Upper lobe of left lung (tissue), 6 donors: ENCODE measurements at regions not wholly inside any gene's neighbourhood (a gene's known extent, or its start where the extent isn't known, plus 50 kb on each side); places are given as distances from the start of the nearest gene placed in this dataset.

ENCODE experiments used
- ATAC-seq, 2 donors: fragments of 200-7000 bp; cut with Tn5 transposase; one replicate each; pipeline ENCODE4 v1.9.1; 2022; ENCODE audit warnings: mild to moderate bottlenecking in 2 of 2, moderate library complexity in 2 of 2; ENCODE audit not compliant: low FRiP score in 2 of 2
- DNase-seq, 2 donors: peaks; one replicate each; pipeline ENCODE4 v3.0.0-alpha.2; 2019 to 2020
- H3K27ac ChIP-seq, 4 donors: fragments of 200-600 bp; sonication (generic); one replicate each; pipeline ENCODE4 v1.5.1; 2016 to 2019
- H3K27me3 ChIP-seq, 4 donors: fragments of 200-600 bp; sonication (generic); one replicate each; pipeline ENCODE4 v1.5.1; 2017 to 2019
- H3K36me3 ChIP-seq, 4 donors: fragments of 200-600 bp; sonication (generic); one replicate each; pipeline ENCODE4 v1.5.1; 2016 to 2019
- H3K4me1 ChIP-seq, 4 donors: fragments of 200-600 bp; sonication (generic); one replicate each; pipeline ENCODE4 v1.5.1; 2018 to 2019
- H3K4me3 ChIP-seq, 4 donors: fragments of 200-600 bp; sonication (generic); one replicate each; pipeline ENCODE4 v1.5.1; 2017 to 2019; ENCODE audit warnings: mild to moderate bottlenecking in 2 of 4, moderate library complexity in 1 of 4
- H3K9me3 ChIP-seq, 4 donors: fragments of 200-600 bp; sonication (generic); one replicate each; pipeline ENCODE4 v1.5.1; 2018 to 2019
- CTCF ChIP-seq, 6 experiments: fragments of 450-650 bp in 4 of 6; fragments of 200-600 bp in 2 of 6; sonication (generic) in 2 of 6; IDR thresholded peaks; one replicate each; pipeline ENCODE4 v1.5.1; 2016 to 2019; ENCODE audit warnings: antibody characterized with exemption in 6 of 6
- EP300 ChIP-seq, 4 donors: sonication (generic); formaldehyde crosslinking; IDR thresholded peaks; one replicate each; pipeline ENCODE4 v1.5.1; 2017; ENCODE audit warnings: antibody characterized with exemption in 4 of 4, control low read depth in 2 of 4
- POLR2A ChIP-seq, 4 donors: fragments of 450-650 bp; IDR thresholded peaks; one replicate each; pipeline ENCODE4 v1.5.1; 2016 to 2017; ENCODE audit warnings: antibody characterized with exemption in 4 of 4, mild to moderate bottlenecking in 2 of 4
- POLR2AphosphoS5 ChIP-seq, 2 donors: sonication (generic); formaldehyde crosslinking; IDR thresholded peaks; one replicate each; pipeline ENCODE4 v1.5.1; 2017; ENCODE audit warnings: antibody characterized with exemption in 2 of 2
- WGBS, 2 donors: methylation state at CpG; one replicate each; pipeline ENCODE4 v1.1.5; 2017 to 2018; 5-methylcytosine and 5-hydroxymethylcytosine counted together
- donor health status: DM: no; HTN: no; CAD: no; lungs with moderate emphysema.
- donor health status: DM: no; HTN: yes; CAD: no; lungs with severe emphysema.

- WGBS, 2 donors: 57 to 65% methylated on average over 4 of the region's 4 CpGs
- Histone ChIP-seq H3K4me3 (no peak overlapping the region), H3K4me1 (no peaks in the 10 kb centered on the region), H3K9me3 (no peaks in the 10 kb centered on the region), H3K27me3 (no peaks in the 10 kb centered on the region), H3K27ac (no peak overlapping the region), H3K36me3 (no peaks in the 10 kb centered on the region)
- DNase-seq (no peak), ATAC-seq (no peak)
- no peak for TF ChIP-seq POLR2A (IDR thresholded peaks at IDR 0.05)
- TF ChIP-seq EP300 (IDR thresholded peaks at IDR 0.05): no peak
- no peak for TF ChIP-seq CTCF (IDR thresholded peaks at IDR 0.05)
- no peak for TF ChIP-seq POLR2AphosphoS5 (IDR thresholded peaks at IDR 0.05)
These were observed 455.8 kb upstream of the MAF start for GRCh38 chr16:80056324-80056723.

GRCh38 chr16:80055831-80056230 lies 455.3 kb upstream of the MAF start:
- TF ChIP-seq POLR2A (IDR thresholded peaks at IDR 0.05) (no peak), EP300 (IDR thresholded peaks at IDR 0.05) (no peak), POLR2AphosphoS5 (IDR thresholded peaks at IDR 0.05) (no peak), CTCF (IDR thresholded peaks at IDR 0.05) (no peak)
- H3K4me1 ChIP-seq: no peaks in the 10 kb centered on the region
- DNase-seq: no peak
- no peak for ATAC-seq
- no peak overlapping the region for H3K27ac ChIP-seq
- 82 to 90% methylated on average over 3 of the region's 3 CpGs for WGBS, 2 donors
- H3K36me3 ChIP-seq: no peaks in the 10 kb centered on the region
- no peaks in the 10 kb centered on the region for H3K9me3 ChIP-seq
- H3K27me3 ChIP-seq: no peaks in the 10 kb centered on the region
- H3K4me3 ChIP-seq: no peak overlapping the region

- WGBS, 2 donors: 85 to 90% methylated on average over 2 of the region's 2 CpGs
- ATAC-seq (no peak), DNase-seq (no peak)
- Histone ChIP-seq H3K27ac (no peak overlapping the region), H3K4me1 (no peaks in the 10 kb centered on the region), H3K9me3 (no peaks in the 10 kb centered on the region), H3K4me3 (no peak overlapping the region), H3K36me3 (no peaks in the 10 kb centered on the region), H3K27me3 (no peaks in the 10 kb centered on the region)
- TF ChIP-seq POLR2A (IDR thresholded peaks at IDR 0.05): no peak
- no peak for TF ChIP-seq POLR2AphosphoS5 (IDR thresholded peaks at IDR 0.05)
- no peak for TF ChIP-seq EP300 (IDR thresholded peaks at IDR 0.05)
- TF ChIP-seq CTCF (IDR thresholded peaks at IDR 0.05): no peak
These were observed 454.1 kb upstream of the MAF start for GRCh38 chr16:80054647-80055046.

- Histone ChIP-seq H3K4me1 (no peaks in the 10 kb centered on the region), H3K27me3 (no peaks in the 10 kb centered on the region), H3K9me3 (no peaks in the 10 kb centered on the region), H3K36me3 (no peaks in the 10 kb centered on the region), H3K27ac (no peak overlapping the region), H3K4me3 (no peak overlapping the region)
- TF ChIP-seq POLR2A (IDR thresholded peaks at IDR 0.05) (no peak), EP300 (IDR thresholded peaks at IDR 0.05) (no peak), POLR2AphosphoS5 (IDR thresholded peaks at IDR 0.05) (no peak)
- 84 to 89% methylated on average over 9 of the region's 9 CpGs for WGBS, 2 donors
- ATAC-seq (no peak), DNase-seq (no peak)
These were observed 450.5 kb upstream of the MAF start for GRCh38 chr16:80051040-80051439.

GRCh38 chr16:80048250-80048649 lies 447.7 kb upstream of the MAF start:
- Histone ChIP-seq H3K4me3 (no peak overlapping the region), H3K4me1 (peaks cover 0 to 6% (median 0%) of the 10 kb centered on the region in 4 donors), H3K27ac (no peak overlapping the region), H3K27me3 (no peaks in the 10 kb centered on the region), H3K9me3 (no peaks in the 10 kb centered on the region), H3K36me3 (no peaks in the 10 kb centered on the region)
- 54 to 71% methylated on average over 1 of the region's 1 CpG for WGBS, 2 donors
- ATAC-seq (no peak), DNase-seq (no peak)
- TF ChIP-seq CTCF (IDR thresholded peaks at IDR 0.05): no peak
- TF ChIP-seq POLR2A (IDR thresholded peaks at IDR 0.05): no peak
- TF ChIP-seq POLR2AphosphoS5 (IDR thresholded peaks at IDR 0.05): no peak
- no peak for TF ChIP-seq EP300 (IDR thresholded peaks at IDR 0.05)
